H1 (cell line): ENCODE measurements at regions not wholly inside any gene's neighbourhood (a gene's known extent, or its start where the extent isn't known, plus 50 kb on each side); places are given as distances from the start of the nearest gene placed in this dataset.

Source experiments
- CTCF ChIA-PET: fragments of 300-600 bp; sonication (Branson Sonifier 250); formaldehyde crosslinking; loops from one replicate; lab custom pipeline; 2021; ENCODE audit not compliant: partially characterized antibody; lab: Charles Lee
- POLR2A ChIA-PET: fragments of 300-600 bp; sonication (Branson Sonifier 250); formaldehyde crosslinking; loops from one replicate; lab custom pipeline; 2021; ENCODE audit warnings: inconsistent platforms; ENCODE audit not compliant: partially characterized antibody; lab: Charles Lee
- DNase-seq, 2 experiments: peaks; one replicate each; pipeline versions ENCODE4 v3.0.0 to v3.0.0-alpha.2; 2010 to 2022; ENCODE audit warnings: low spot score in 2 of 2, low read depth in 1 of 2, mixed read lengths in 1 of 2
- FAIRE-seq: peaks from 2 replicates; lab custom pipeline; 2011; peaks lifted over from hg19 to GRCh38; lab: Jason Lieb, UNC
- H2AFZ ChIP-seq: 2 replicates; pipeline ENCODE4 v1.8.1; 2012; ENCODE audit warnings: low read length, inconsistent platforms
- H2AK5ac ChIP-seq: 2 replicates; pipeline ENCODE4 v1.6.1; 2013; ENCODE audit warnings: low read depth, low read length
- H2BK120ac ChIP-seq: replicated peaks from 2 replicates; pipeline ENCODE3; 2013; ENCODE audit warnings: low read depth, low read length, inconsistent platforms
- H2BK12ac ChIP-seq: 2 replicates; pipeline ENCODE4 v1.6.1; 2013; ENCODE audit warnings: low read depth, low read length
- H2BK15ac ChIP-seq: 2 replicates; pipeline ENCODE4 v1.6.1; 2013; ENCODE audit warnings: low read length
- H2BK20ac ChIP-seq: 2 replicates; pipeline ENCODE4 v1.6.1; 2013; ENCODE audit warnings: low read length
- H2BK5ac ChIP-seq: 2 replicates; pipeline ENCODE4 v1.6.1; 2013; ENCODE audit warnings: low read depth, low read length
- H3K14ac ChIP-seq: 2 replicates; pipeline ENCODE4 v1.6.1; 2013; ENCODE audit warnings: inconsistent platforms; ENCODE audit not compliant: insufficient read length
- H3K18ac ChIP-seq: 2 replicates; pipeline ENCODE4 v1.6.1; 2013; ENCODE audit warnings: low read length; ENCODE audit errors: extremely low read depth
- H3K23ac ChIP-seq: 2 replicates; pipeline ENCODE4 v1.6.1; 2013; ENCODE audit warnings: inconsistent platforms; ENCODE audit not compliant: insufficient read length
- H3K23me2 ChIP-seq: 2 replicates; pipeline ENCODE4 v1.6.1; 2013; ENCODE audit warnings: low read depth, low read length
- H3K27ac ChIP-seq: 2 replicates; pipeline ENCODE4 v1.6.1; 2011; ENCODE audit warnings: low read depth, low read length, inconsistent platforms
- H3K27me3 ChIP-seq, 4 experiments: replicated peaks in 1 of 4; 1 replicate in 1 of 4; 2 replicates in 3 of 4; pipeline versions ENCODE4 v1.6.1 to v1.8.1; 2011 to 2013; ENCODE audit warnings: low read length in 3 of 4, mild to moderate bottlenecking in 3 of 4, inconsistent platforms in 2 of 4, mixed read lengths in 2 of 4, moderate library complexity in 1 of 4; ENCODE audit not compliant: control insufficient read depth in 3 of 4, insufficient read depth in 3 of 4; ENCODE audit errors: extremely low read depth in 1 of 4
- H3K36me3 ChIP-seq, 4 experiments: 2 replicates each; pipeline versions ENCODE4 v1.6.1 to v1.8.1; 2011 to 2013; ENCODE audit warnings: mild to moderate bottlenecking in 4 of 4, low read length in 3 of 4, moderate library complexity in 2 of 4, control low read depth in 1 of 4, inconsistent platforms in 1 of 4; ENCODE audit not compliant: insufficient read depth in 4 of 4, control insufficient read depth in 2 of 4
- H3K4ac ChIP-seq: replicated peaks from 2 replicates; pipeline ENCODE3; 2013; ENCODE audit warnings: low read length, low read depth, mixed read lengths, inconsistent platforms; ENCODE audit not compliant: insufficient read length
- H3K4me1 ChIP-seq, 4 experiments: replicated peaks in 1 of 4; 1 replicate in 1 of 4; 2 replicates in 3 of 4; pipeline versions ENCODE4 v1.6.1 to v1.8.1; 2011 to 2013; ENCODE audit warnings: low read length in 3 of 4, inconsistent platforms in 2 of 4, mixed read lengths in 1 of 4; ENCODE audit not compliant: insufficient read depth in 4 of 4, control insufficient read depth in 3 of 4
- H3K4me2 ChIP-seq, 2 experiments: 2 replicates each; pipeline versions ENCODE4 v1.6.1 to v1.8.1; 2011 to 2013; ENCODE audit warnings: low read depth in 2 of 2, low read length in 2 of 2, control low read depth in 1 of 2, inconsistent platforms in 1 of 2, mild to moderate bottlenecking in 1 of 2; ENCODE audit not compliant: insufficient read depth in 1 of 2
- H3K4me3 ChIP-seq, 4 experiments: fragments of 200-600, 300-600 bp in 1 of 4; sonication (generic), shearing (Covaris generic), sonication (Bioruptor Twin) in 1 of 4; 2 replicates each; pipeline versions ENCODE4 v1.5.1 to v1.8.1; 2011 to 2016; ENCODE audit warnings: low read length in 4 of 4, low read depth in 3 of 4, control low read depth in 2 of 4, inconsistent platforms in 2 of 4, mild to moderate bottlenecking in 2 of 4, mixed read lengths in 1 of 4, moderate library complexity in 1 of 4; ENCODE audit not compliant: insufficient read depth in 2 of 4; ENCODE audit errors: extremely low read depth in 1 of 4
- H3K56ac ChIP-seq: replicated peaks from 2 replicates; pipeline ENCODE3; 2013; ENCODE audit warnings: low read depth, mild to moderate bottlenecking, mixed read lengths, low read length, inconsistent platforms; ENCODE audit not compliant: insufficient read length
- H3K79me1 ChIP-seq: 2 replicates; pipeline ENCODE4 v1.6.1; 2013; ENCODE audit warnings: low read depth, low read length, control low read depth
- H3K79me2 ChIP-seq, 2 experiments: 2 replicates each; pipeline versions ENCODE4 v1.6.1 to v1.8.1; 2012 to 2013; ENCODE audit warnings: low read length in 2 of 2, mild to moderate bottlenecking in 2 of 2, inconsistent platforms in 1 of 2; ENCODE audit not compliant: insufficient read depth in 2 of 2, control insufficient read depth in 1 of 2
- H3K9ac ChIP-seq, 4 experiments: replicated peaks in 1 of 4; 1 replicate in 1 of 4; 2 replicates in 3 of 4; pipeline versions ENCODE4 v1.6.1 to v1.8.1; 2011 to 2013; ENCODE audit warnings: low read depth in 3 of 4, low read length in 3 of 4, control low read depth in 2 of 4, mild to moderate bottlenecking in 2 of 4, moderate library complexity in 2 of 4, inconsistent platforms in 1 of 4; ENCODE audit errors: extremely low read depth in 1 of 4
- H3K9me3 ChIP-seq, 2 experiments: 2 replicates each; pipeline versions ENCODE4 v1.6.1 to v1.8.1; 2012 to 2013; ENCODE audit warnings: mild to moderate bottlenecking in 2 of 2, moderate library complexity in 2 of 2, control low read depth in 1 of 2, inconsistent platforms in 1 of 2, low read depth in 1 of 2, low read length in 1 of 2, mixed read lengths in 1 of 2; ENCODE audit not compliant: insufficient read depth in 2 of 2
- H4K20me1 ChIP-seq, 2 experiments: replicated peaks in 1 of 2; 2 replicates each; pipeline versions ENCODE3 to v1.8.1; 2011 to 2013; ENCODE audit warnings: inconsistent platforms in 2 of 2, low read length in 2 of 2, mild to moderate bottlenecking in 1 of 2; ENCODE audit not compliant: insufficient read depth in 2 of 2, control insufficient read depth in 1 of 2
- H4K5ac ChIP-seq: 2 replicates; pipeline ENCODE4 v1.6.1; 2013; ENCODE audit warnings: low read length, low read depth, mixed read lengths, inconsistent platforms; ENCODE audit not compliant: insufficient read length
- H4K8ac ChIP-seq: 2 replicates; pipeline ENCODE4 v1.8.0; 2013; ENCODE audit warnings: mild to moderate bottlenecking, moderate library complexity, low read length, inconsistent platforms; ENCODE audit not compliant: insufficient read depth; ENCODE audit errors: extremely low read depth
- H4K91ac ChIP-seq: replicated peaks from 2 replicates; pipeline ENCODE3; 2013; ENCODE audit warnings: low read length, mixed read lengths, inconsistent platforms; ENCODE audit not compliant: insufficient read length
- TAF7 ChIP-seq: optimal IDR thresholded peaks from 2 replicates; pipeline ENCODE3; 2011; ENCODE audit warnings: low read depth, mild to moderate bottlenecking, inconsistent platforms, low read length, moderate library complexity, borderline replicate concordance
- WGBS, 2 experiments: shearing (Covaris generic) in 1 of 2; methylation state at CpG; one replicate each; pipeline versions ENCODE4 v1.1.6 to v1.1.7; 2013 to 2015; ENCODE audit warnings: low lambda C conversion rate in 2 of 2, mixed read lengths in 2 of 2, inconsistent platforms in 1 of 2, low coverage in 1 of 2, missing lambda C conversion rate in 1 of 2; ENCODE audit not compliant: insufficient replicate concordance in 2 of 2, insufficient coverage in 1 of 2, insufficient read length in 1 of 2; ENCODE audit errors: extremely low coverage in 1 of 2, missing lambda C conversion rate in 1 of 2; 5-methylcytosine and 5-hydroxymethylcytosine counted together

DNA sequence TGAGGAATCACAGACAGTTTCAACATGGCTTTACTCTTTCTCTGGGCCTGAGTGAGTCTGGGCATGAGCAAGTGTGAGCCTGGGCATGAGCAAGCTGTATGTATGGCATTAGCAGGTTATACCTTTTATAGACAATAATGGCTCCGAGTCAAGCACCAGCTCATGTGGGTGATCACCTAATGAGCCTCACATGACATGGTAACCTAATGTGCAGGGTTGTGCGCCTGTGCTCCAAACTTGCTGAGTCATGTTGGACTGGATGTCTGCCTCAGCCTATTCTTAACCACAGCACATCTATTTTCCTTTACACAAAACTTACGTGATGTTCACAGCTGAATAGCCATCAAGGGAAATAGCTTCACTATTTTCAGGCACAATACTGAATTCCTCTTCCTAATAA is 236.2 kb upstream of the NRIP1 start:
- H3K4ac ChIP-seq, result no peak overlapping the region
- FAIRE-seq (no peak), DNase-seq (no peak)
- H2BK12ac ChIP-seq, result no peak overlapping the region
- no peak overlapping the region for H2AFZ ChIP-seq
- ChIA-PET POLR2A (no interaction called here), CTCF (interaction anchor here (0.6 to 1.8 kb wide), 4 partner anchors 11 to 437 kb away, joined by 3 to 5 read pairs (median 3); no protein-coding TSS in a partner anchor)
- H3K27ac ChIP-seq, result no peak overlapping the region
- H3K4me2 ChIP-seq, result no peak overlapping the region
- no peak overlapping the region for H2AK5ac ChIP-seq
- no peak overlapping the region for H2BK120ac ChIP-seq
- 93% methylated on average over 3 of the region's 3 CpGs; no CpG with 5 or more reads in 1 of the 2 experiments for WGBS, 2 experiments
- no peak overlapping the region for H4K91ac ChIP-seq
- no peak overlapping the region for H2BK20ac ChIP-seq
- H3K36me3 ChIP-seq, result 0 out of 8 replicates have a peak, but pooled peaks cover 0 to 3% (median 0%) of the 10 kb centered on the region in 4 experiments
- H4K8ac ChIP-seq, result no peak overlapping the region
- no peak overlapping the region for H3K18ac ChIP-seq
- H3K23me2 ChIP-seq, result no peaks in the 10 kb centered on the region; the same call in 1 of the 2 replicates
- no peaks in the 10 kb centered on the region for H3K79me1 ChIP-seq
- H3K27me3 ChIP-seq, result no peaks in the 10 kb centered on the region
- no peak overlapping the region for H4K5ac ChIP-seq
- no peak overlapping the region for H3K9ac ChIP-seq
- H3K4me1 ChIP-seq, result no peaks in the 10 kb centered on the region; a peak in 1 of 7 replicates
- no peak overlapping the region for H3K56ac ChIP-seq
- no peaks in the 10 kb centered on the region for H3K79me2 ChIP-seq
- no peak overlapping the region for H2BK5ac ChIP-seq
- H4K20me1 ChIP-seq, result no peaks in the 10 kb centered on the region
- no peak overlapping the region for H3K14ac ChIP-seq
- peaks cover 7 to 11% of the 10 kb centered on the region in 2 experiments; a peak in 2 of 4 replicates for H3K9me3 ChIP-seq
- H2BK15ac ChIP-seq, result no peak overlapping the region
- H3K23ac ChIP-seq, result no peak overlapping the region
- no peak overlapping the region for H3K4me3 ChIP-seq
- no peak for TF ChIP-seq TAF7
